Esophagus squamous epithelium (tissue), 4 donors: ENCODE measurements at regions not wholly inside any gene's neighbourhood (a gene's known extent, or its start where the extent isn't known, plus 50 kb on each side); places are given as distances from the start of the nearest gene placed in this dataset.

Experiments used
- CTCF ChIP-seq, 6 experiments: fragments of 450-650 bp in 4 of 6; fragments of 200-600 bp in 2 of 6; sonication (generic) in 2 of 6; IDR thresholded peaks; one replicate each; pipeline ENCODE4 v1.5.1; 2016 to 2019; ENCODE audit warnings: antibody characterized with exemption in 6 of 6, mild to moderate bottlenecking in 4 of 6, moderate library complexity in 4 of 6
- POLR2A ChIP-seq, 4 donors: fragments of 450-650 bp; IDR thresholded peaks; one replicate each; pipeline ENCODE4 v1.6.1; 2017; ENCODE audit warnings: antibody characterized with exemption in 4 of 4, mild to moderate bottlenecking in 4 of 4, moderate library complexity in 3 of 4

GRCh38 chr12:43293396-43293795 is 258.6 kb downstream of the ADAMTS20 start:
- TF ChIP-seq POLR2A (IDR thresholded peaks at IDR 0.05) (no peak), CTCF (IDR thresholded peaks at IDR 0.05) (no peak)
